K562 (cell line): ENCODE measurements at regions not wholly inside any gene's neighbourhood (a gene's known extent, or its start where the extent isn't known, plus 50 kb on each side); places are given as distances from the start of the nearest gene placed in this dataset.

Experiments used
- ATAC-seq: fragments of 200-7000 bp; cut with Tn5 transposase; 3 replicates; pipeline ENCODE4 v1.9.1; 2020; ENCODE audit warnings: moderate library complexity
- BruUV-seq: library from RNA; stranded (reverse); fragments of 400-500 nt; replicated peaks from 2 replicates; lab custom pipeline; 2021; lab: Mats Ljungman, UMichigan
- CTCF ChIA-PET: fragments of 300-600 bp; formaldehyde crosslinking; extraction: SDS; loops from one replicate; lab custom pipeline; 2021; ENCODE audit warnings: low intra/inter-chr PET ratio; lab: Yijun Ruan, JAX
- POLR2A ChIA-PET: fragments of 300-600, 350-650 bp; sonication (Branson Sonifier 250); formaldehyde crosslinking; extraction: SDS; loops from one replicate; lab custom pipeline; 2021; ENCODE audit warnings: antibody characterized with exemption, inconsistent platforms; lab: Yijun Ruan, JAX
- DNase-seq, 4 experiments: peaks; one replicate each; pipeline versions ENCODE4 v3.0.0 to v3.0.0-alpha.2; 2011 to 2018; ENCODE audit warnings: low spot score in 3 of 4, mixed read lengths in 3 of 4; ENCODE audit errors: extremely low read depth in 1 of 4
- FAIRE-seq: peaks from 2 replicates; lab custom pipeline; 2011; peaks lifted over from hg19 to GRCh38; lab: Jason Lieb, UNC
- H2AFZ ChIP-seq: 2 replicates; pipeline ENCODE4 v1.6.0; 2011; ENCODE audit warnings: low read depth, low read length, control low read depth, inconsistent platforms
- H3K27ac ChIP-seq: fragments of 200-600 bp; 3 replicates; pipeline ENCODE4 v1.8.0; 2011; ENCODE audit warnings: low read depth, mild to moderate bottlenecking, control low read depth, inconsistent platforms, low read length, moderate library complexity, mixed read lengths; ENCODE audit errors: extremely low read depth
- H3K27me3 ChIP-seq, 2 experiments: fragments of 300-600 bp in 1 of 2; 2 replicates in 1 of 2; 3 replicates in 1 of 2; pipeline versions ENCODE4 v1.6.0 to v1.8.0; 2011; ENCODE audit warnings: inconsistent platforms in 2 of 2, low read length in 2 of 2, mild to moderate bottlenecking in 1 of 2, mixed read lengths in 1 of 2, moderate library complexity in 1 of 2; ENCODE audit not compliant: control insufficient read depth in 2 of 2, insufficient read depth in 2 of 2
- H3K36me3 ChIP-seq: fragments of 300-600 bp; 3 replicates; pipeline ENCODE4 v1.8.0; 2011; ENCODE audit warnings: mild to moderate bottlenecking, low read length, inconsistent platforms; ENCODE audit not compliant: control insufficient read depth, insufficient read depth
- H3K4me1 ChIP-seq, 2 experiments: fragments of 200-600 bp in 1 of 2; replicated peaks in 1 of 2; 2 replicates in 1 of 2; 3 replicates in 1 of 2; pipeline versions ENCODE4 v1.5.1 to v1.8.0; 2011; ENCODE audit warnings: inconsistent platforms in 2 of 2, low read length in 2 of 2, mild to moderate bottlenecking in 1 of 2, mixed read lengths in 1 of 2, moderate library complexity in 1 of 2; ENCODE audit not compliant: control insufficient read depth in 2 of 2, insufficient read depth in 2 of 2
- H3K4me2 ChIP-seq: 2 replicates; pipeline ENCODE4 v1.6.1; 2011; ENCODE audit warnings: low read length, control low read depth, inconsistent platforms, mixed read lengths; ENCODE audit not compliant: insufficient read depth
- H3K4me3 ChIP-seq: fragments of 200-600 bp; sonication (generic), shearing (Covaris generic); 2 replicates; pipeline ENCODE4 v1.5.1; 2016; ENCODE audit warnings: control low read depth, inconsistent platforms
- H3K79me2 ChIP-seq: fragments of 200-600 bp; 3 replicates; pipeline ENCODE4 v1.8.0; 2011; ENCODE audit warnings: low read length, inconsistent platforms; ENCODE audit not compliant: control insufficient read depth, insufficient read depth
- H3K9ac ChIP-seq, 2 experiments: 2 replicates each; pipeline versions ENCODE4 v1.6.0 to v1.6.1; 2011; ENCODE audit warnings: low read depth in 2 of 2, low read length in 2 of 2, control low read depth in 1 of 2, inconsistent platforms in 1 of 2, mild to moderate bottlenecking in 1 of 2, mixed read lengths in 1 of 2; ENCODE audit not compliant: insufficient read depth in 1 of 2
- H3K9me1 ChIP-seq: one replicate; pipeline ENCODE4 v1.6.0; 2011; ENCODE audit warnings: inconsistent platforms, mild to moderate bottlenecking, low read length, moderate library complexity; ENCODE audit not compliant: control insufficient read depth, insufficient read depth
- H3K9me3 ChIP-seq: replicated peaks from 2 replicates; pipeline ENCODE4 v1.5.1; 2011; ENCODE audit warnings: low read depth, low read length, inconsistent platforms; ENCODE audit not compliant: control insufficient read depth, insufficient read depth
- H4K20me1 ChIP-seq: replicated peaks from 2 replicates; pipeline ENCODE4 v1.6.1; 2011; ENCODE audit warnings: low read length, inconsistent platforms, mixed read lengths; ENCODE audit not compliant: control insufficient read depth, insufficient read depth
- CEBPB ChIP-seq: fragments of 450-650 bp; IDR thresholded peaks from 2 replicates; pipeline ENCODE4 v1.6.1; 2016; ENCODE audit warnings: missing genetic modification characterization, missing compliant biosample characterization
- FOXK2 ChIP-seq, 2 experiments: fragments of 450-650 bp; IDR thresholded peaks in 1 of 2; conservative IDR thresholded peaks in 1 of 2; 2 replicates each; pipeline ENCODE4 v1.6.1; 2016; ENCODE audit warnings: low read depth in 2 of 2, mild to moderate bottlenecking in 1 of 2
- MCM3 ChIP-seq: fragments of 450-650 bp; IDR thresholded peaks from 2 replicates; pipeline ENCODE4 v1.6.1; 2016
- SREBF1 ChIP-seq: fragments of 150-350 bp; IDR thresholded peaks from 2 replicates; pipeline ENCODE4 v1.6.1; 2014; ENCODE audit warnings: antibody characterized with exemption, low read depth, low read length, borderline replicate concordance
- TAL1 ChIP-seq: fragments of 450-650 bp; IDR thresholded peaks from 2 replicates; pipeline ENCODE4 v1.6.1; 2016; ENCODE audit warnings: mild to moderate bottlenecking
- WGBS: fragments of 100-300 bp; shearing (Covaris generic); methylation state at CpG from one replicate; pipeline ENCODE4 v1.1.6; 2016; ENCODE audit warnings: low coverage, mixed read lengths; ENCODE audit not compliant: insufficient coverage; ENCODE audit errors: missing lambda C conversion rate; 5-methylcytosine and 5-hydroxymethylcytosine counted together
- in situ Hi-C: fragments of 300-500 bp; cut with MboI; formaldehyde crosslinking; loops from 4 replicates; pipeline ENCODE4 v1.15.0; 2018; ENCODE audit warnings: inconsistent platforms, mixed read lengths
- intact Hi-C: fragments of 100-400 bp; cut with micrococcal nuclease; formaldehyde crosslinking; loops from 2 replicates; pipeline ENCODE4 v1.14.2; 2022
- TF ChIP-seq, protein P1 (sequence below): fragments of 250-450 bp; sonication (Bioruptor Pico); IDR thresholded peaks from 2 replicates; pipeline ENCODE4 v1.8.0; 2021; ENCODE audit warnings: mild to moderate bottlenecking, moderate library complexity
- TF ChIP-seq, protein P2 (sequence below): fragments of 250-450 bp; sonication (Bioruptor Pico); IDR thresholded peaks from 2 replicates; pipeline ENCODE4 v1.8.0; 2021; ENCODE audit warnings: borderline replicate concordance, mild to moderate bottlenecking, moderate library complexity; ENCODE audit not compliant: poor library complexity, severe bottlenecking
- TF ChIP-seq, protein P3 (sequence below): fragments of 450-650 bp; conservative IDR thresholded peaks from 2 replicates; pipeline ENCODE4 v1.6.1; 2016; ENCODE audit warnings: missing genetic modification characterization, low read depth, mild to moderate bottlenecking, missing compliant biosample characterization, moderate library complexity

DNA sequence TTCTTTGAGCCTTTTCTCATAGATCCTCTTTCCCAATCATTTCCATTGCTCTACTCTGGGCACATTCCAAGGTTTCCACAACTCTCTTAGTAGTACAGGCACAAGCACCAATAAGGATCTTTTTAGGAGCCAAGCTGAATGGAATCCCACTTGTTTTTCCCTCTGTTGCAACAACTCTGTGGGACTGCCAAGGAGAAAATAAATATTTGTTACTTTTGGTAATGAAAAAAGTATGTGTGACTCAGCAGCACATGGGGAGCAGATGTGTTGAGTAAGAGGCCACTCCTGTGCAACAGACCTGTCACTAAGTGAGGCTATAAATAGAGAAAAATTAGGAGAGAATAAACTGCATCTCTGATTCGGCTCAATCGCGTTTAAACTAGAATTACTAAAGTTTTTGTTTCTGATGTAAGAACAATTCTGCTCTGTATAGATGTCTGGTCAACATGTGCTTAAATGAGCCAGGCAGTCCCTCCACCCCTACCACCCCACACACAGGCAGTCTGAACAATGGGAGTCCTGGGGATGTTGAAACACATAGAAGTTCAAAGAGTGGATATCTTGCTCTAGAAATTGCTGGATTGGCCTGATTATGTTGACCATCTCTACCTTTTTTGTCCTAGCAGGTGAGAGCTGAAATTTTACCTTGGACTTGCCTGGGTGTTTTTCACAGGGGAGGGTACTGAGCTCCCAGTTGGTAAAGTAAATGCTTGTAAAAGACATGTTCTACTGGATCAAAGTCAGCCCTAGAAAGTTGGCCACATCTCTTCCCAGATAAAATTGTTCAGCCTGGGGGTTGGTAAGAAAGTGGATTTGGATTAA lies 244.3 kb upstream of the NOVA1 start (continued):
- TF ChIP-seq, protein P1, sequence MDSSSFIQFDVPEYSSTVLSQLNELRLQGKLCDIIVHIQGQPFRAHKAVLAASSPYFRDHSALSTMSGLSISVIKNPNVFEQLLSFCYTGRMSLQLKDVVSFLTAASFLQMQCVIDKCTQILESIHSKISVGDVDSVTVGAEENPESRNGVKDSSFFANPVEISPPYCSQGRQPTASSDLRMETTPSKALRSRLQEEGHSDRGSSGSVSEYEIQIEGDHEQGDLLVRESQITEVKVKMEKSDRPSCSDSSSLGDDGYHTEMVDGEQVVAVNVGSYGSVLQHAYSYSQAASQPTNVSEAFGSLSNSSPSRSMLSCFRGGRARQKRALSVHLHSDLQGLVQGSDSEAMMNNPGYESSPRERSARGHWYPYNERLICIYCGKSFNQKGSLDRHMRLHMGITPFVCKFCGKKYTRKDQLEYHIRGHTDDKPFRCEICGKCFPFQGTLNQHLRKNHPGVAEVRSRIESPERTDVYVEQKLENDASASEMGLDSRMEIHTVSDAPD (CRISPR knock-in tag), result no peak
- no peak for TF ChIP-seq MCM3
- peak; percentile 60 for TF ChIP-seq CEBPB (tag)
- TF ChIP-seq SREBF1, result no peak

GRCh38 chr14:26845151-26845818 lies 247.5 kb upstream of the NOVA1 start:
- peak overlapping the region in 1 of 2 experiments; percentile 45; a peak in 2 of 4 replicates for H3K9ac ChIP-seq
- H3K9me3 ChIP-seq, result no peaks in the 10 kb centered on the region
- no peaks in the 10 kb centered on the region for H3K27me3 ChIP-seq
- FAIRE-seq, result no peak
- H2AFZ ChIP-seq, result no peak overlapping the region
- ChIA-PET CTCF (no interaction called here), POLR2A (interaction anchor here (0.6 to 1.3 kb wide), 3 partner anchors 8 to 1558 kb away, joined by 3 to 4 read pairs (median 3); no protein-coding TSS in a partner anchor)
- DNase-seq, result peak in 2 of 4 experiments; percentile 3 to 10
- no peaks in the 10 kb centered on the region for H3K36me3 ChIP-seq
- intact Hi-C loops, result no loop called here
- no peak overlapping the region for H3K27ac ChIP-seq
- H3K9me1 ChIP-seq, result no peaks in the 10 kb centered on the region
- H3K79me2 ChIP-seq, result peaks cover 40% of the 10 kb centered on the region
- in situ Hi-C loops, result no loop called here
- WGBS, result 8% methylated on average over 6 of the region's 6 CpGs
- peak overlapping the region; percentile 49 for H3K4me3 ChIP-seq
- H3K4me2 ChIP-seq, result peak overlapping the region; percentile 59
- BruUV-seq, result no TSS peak
- peak; percentile 72 for ATAC-seq
- no peaks in the 10 kb centered on the region for H4K20me1 ChIP-seq
- peaks cover 0 to 13% of the 10 kb centered on the region in 2 experiments; a peak in 4 of 5 replicates for H3K4me1 ChIP-seq
- TF ChIP-seq, protein P2, sequence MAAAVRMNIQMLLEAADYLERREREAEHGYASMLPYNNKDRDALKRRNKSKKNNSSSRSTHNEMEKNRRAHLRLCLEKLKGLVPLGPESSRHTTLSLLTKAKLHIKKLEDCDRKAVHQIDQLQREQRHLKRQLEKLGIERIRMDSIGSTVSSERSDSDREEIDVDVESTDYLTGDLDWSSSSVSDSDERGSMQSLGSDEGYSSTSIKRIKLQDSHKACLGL (CRISPR knock-in tag), result no peak
- TF ChIP-seq TAL1, result no peak
- TF ChIP-seq, protein P3, sequence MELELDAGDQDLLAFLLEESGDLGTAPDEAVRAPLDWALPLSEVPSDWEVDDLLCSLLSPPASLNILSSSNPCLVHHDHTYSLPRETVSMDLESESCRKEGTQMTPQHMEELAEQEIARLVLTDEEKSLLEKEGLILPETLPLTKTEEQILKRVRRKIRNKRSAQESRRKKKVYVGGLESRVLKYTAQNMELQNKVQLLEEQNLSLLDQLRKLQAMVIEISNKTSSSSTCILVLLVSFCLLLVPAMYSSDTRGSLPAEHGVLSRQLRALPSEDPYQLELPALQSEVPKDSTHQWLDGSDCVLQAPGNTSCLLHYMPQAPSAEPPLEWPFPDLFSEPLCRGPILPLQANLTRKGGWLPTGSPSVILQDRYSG, result no peak
- no peak for TF ChIP-seq FOXK2 (conservative IDR thresholded peaks at IDR 0.05 in 1 of 2, IDR thresholded peaks at IDR 0.05 in 1 of 2; ENCODE audit: low read depth in 2 of 2)
